ENCODE measurements at regions not wholly inside any gene's neighbourhood (a gene's known extent, or its start where the extent isn't known, plus 50 kb on each side); places are given as distances from the start of the nearest gene placed in this dataset.

DNA sequence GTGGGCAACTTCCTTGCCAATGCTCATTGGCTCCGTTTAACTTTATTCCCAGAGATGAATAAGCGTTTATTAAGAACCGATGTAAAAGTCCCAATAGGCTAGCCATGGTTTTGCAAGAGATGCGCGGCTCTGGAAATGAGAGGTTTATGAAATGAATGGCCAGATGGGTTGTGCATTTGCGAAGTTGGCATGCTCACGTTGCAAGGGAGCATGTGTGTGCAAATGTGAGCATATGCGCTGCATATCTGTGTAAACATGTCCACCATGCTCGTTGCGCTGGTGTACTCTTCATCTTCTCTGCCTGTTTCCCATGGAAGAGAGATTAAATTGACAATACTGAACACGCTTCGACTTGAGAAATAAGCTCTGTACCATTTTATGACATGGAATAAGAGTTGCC lies 848.6 kb upstream of the RBFOX1 start:
- no peak for TF ChIP-seq REST (IDR thresholded peaks at IDR 0.05; ENCODE audit: low read depth)
- TF ChIP-seq RAD21 (IDR thresholded peaks at IDR 0.05; ENCODE audit: low read depth), result no peak
- TF ChIP-seq, protein P1, sequence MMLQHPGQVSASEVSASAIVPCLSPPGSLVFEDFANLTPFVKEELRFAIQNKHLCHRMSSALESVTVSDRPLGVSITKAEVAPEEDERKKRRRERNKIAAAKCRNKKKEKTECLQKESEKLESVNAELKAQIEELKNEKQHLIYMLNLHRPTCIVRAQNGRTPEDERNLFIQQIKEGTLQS (IDR thresholded peaks at IDR 0.05), result no peak
- TF ChIP-seq EZH2 (IDR thresholded peaks at IDR 0.05), result no peak
